ENCODE measurements at regions not wholly inside any gene's neighbourhood (a gene's known extent, or its start where the extent isn't known, plus 50 kb on each side); places are given as distances from the start of the nearest gene placed in this dataset.

DNA sequence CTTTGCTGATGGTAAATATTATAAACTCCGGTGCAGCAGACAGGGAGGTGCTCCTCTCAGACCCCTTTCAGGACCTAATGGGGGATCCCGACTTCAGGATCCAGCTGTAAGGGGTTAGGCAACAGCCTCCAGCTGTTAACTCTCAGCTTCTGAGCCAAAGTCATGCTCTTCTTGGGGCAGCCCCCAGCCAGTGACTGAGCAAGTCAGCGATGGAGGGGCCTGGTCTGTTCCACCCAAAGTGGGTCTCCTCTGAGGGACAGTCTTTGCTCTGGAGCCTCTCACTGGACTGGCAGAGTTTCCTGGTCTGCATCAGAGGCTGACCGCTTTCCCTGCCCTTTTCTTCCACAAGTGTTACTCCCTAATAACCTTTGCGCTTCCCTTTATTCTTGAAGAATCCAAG is 184.2 kb upstream of the DIO3 start:
- TF ChIP-seq CTCF (conservative IDR thresholded peaks at IDR 0.05; ENCODE audit: low read depth, low read length) = no peak
- TF ChIP-seq EZH2 (IDR thresholded peaks at IDR 0.05; ENCODE audit: borderline replicate concordance, low read depth, low read length, poor library complexity, severe bottlenecking) = no peak

All from A673 (cell line).